Karpas-422 (cell line): ENCODE measurements at regions not wholly inside any gene's neighbourhood (a gene's known extent, or its start where the extent isn't known, plus 50 kb on each side); places are given as distances from the start of the nearest gene placed in this dataset.

Experiments
- DNase-seq: peaks from one replicate; pipeline ENCODE4 v3.0.0-alpha.2; 2015
- H2AFZ ChIP-seq: fragments of 200-600 bp; sonication (generic); 2 replicates; pipeline ENCODE4 v1.6.1; 2014; ENCODE audit warnings: antibody characterized with exemption, low read length, mixed read lengths
- H3K27ac ChIP-seq: fragments of 200-600 bp; sonication (generic); 2 replicates; pipeline ENCODE4 v1.5.1; 2014; ENCODE audit warnings: mild to moderate bottlenecking, low read length, moderate library complexity
- H3K27me3 ChIP-seq: fragments of 200-600 bp; sonication (generic); 2 replicates; pipeline ENCODE4 v1.6.1; 2014; ENCODE audit warnings: low read length, mixed read lengths
- H3K36me3 ChIP-seq: fragments of 200-600 bp; sonication (generic); 2 replicates; pipeline ENCODE4 v1.6.1; 2014; ENCODE audit warnings: low read length, mixed read lengths; ENCODE audit not compliant: insufficient read depth
- H3K4me1 ChIP-seq: fragments of 200-600 bp; sonication (generic); 2 replicates; pipeline ENCODE4 v1.6.1; 2014; ENCODE audit warnings: mild to moderate bottlenecking, low read length, mixed read lengths
- H3K4me2 ChIP-seq: fragments of 200-600 bp; sonication (generic); 2 replicates; pipeline ENCODE4 v1.6.1; 2014; ENCODE audit warnings: low read length, low read depth, mild to moderate bottlenecking; ENCODE audit not compliant: poor library complexity, severe bottlenecking
- H3K4me3 ChIP-seq: fragments of 200-600 bp; sonication (generic); 2 replicates; pipeline ENCODE4 v1.5.1; 2014; ENCODE audit warnings: mild to moderate bottlenecking, antibody characterized with exemption, low read length, mixed read lengths
- H3K79me2 ChIP-seq: fragments of 200-600 bp; sonication (generic); 2 replicates; pipeline ENCODE4 v1.6.1; 2014; ENCODE audit warnings: mild to moderate bottlenecking, low read length, mixed read lengths
- H3K9ac ChIP-seq: fragments of 200-600 bp; sonication (generic); 2 replicates; pipeline ENCODE4 v1.6.0; 2014; ENCODE audit warnings: low read length
- H3K9me2 ChIP-seq: fragments of 200-600 bp; sonication (generic), shearing (Covaris generic); replicated peaks from 2 replicates; pipeline ENCODE4 v1.6.0; 2014; ENCODE audit warnings: mild to moderate bottlenecking, low read length, moderate library complexity; ENCODE audit not compliant: insufficient read depth
- H3K9me3 ChIP-seq: fragments of 300-700, 200-600 bp; sonication (generic); 2 replicates; pipeline ENCODE4 v1.6.1; 2014; ENCODE audit warnings: low read length, mixed read lengths
- H4K20me1 ChIP-seq: fragments of 200-600 bp; sonication (generic); 2 replicates; pipeline ENCODE4 v1.6.1; 2014; ENCODE audit warnings: mild to moderate bottlenecking, antibody characterized with exemption, low read length, low read depth; ENCODE audit not compliant: insufficient read depth

GRCh38 chr5:121021681-121022080, 557.6 kb downstream of the PRR16 start:
- no peak overlapping the region for H3K27ac ChIP-seq
- no peak overlapping the region for H3K4me3 ChIP-seq
- peaks cover 3% of the 10 kb centered on the region; the same call in 1 of the 2 replicates for H3K9me3 ChIP-seq
- no peak overlapping the region for H3K9ac ChIP-seq
- no peaks in the 10 kb centered on the region for H4K20me1 ChIP-seq
- no peaks in the 10 kb centered on the region for H3K9me2 ChIP-seq
- H3K4me1 ChIP-seq = no peaks in the 10 kb centered on the region
- H3K79me2 ChIP-seq = no peaks in the 10 kb centered on the region
- no peaks in the 10 kb centered on the region for H3K36me3 ChIP-seq
- H3K27me3 ChIP-seq = no peaks in the 10 kb centered on the region
- no peak overlapping the region for H3K4me2 ChIP-seq
- H2AFZ ChIP-seq = no peak overlapping the region
- DNase-seq = no peak

GRCh38 chr5:121024416-121025311, 560.6 kb downstream of the PRR16 start:
- DNase-seq = no peak
- H3K4me3 ChIP-seq = no peak overlapping the region
- H3K9me3 ChIP-seq = peaks cover 3% of the 10 kb centered on the region; the same call in 1 of the 2 replicates
- no peaks in the 10 kb centered on the region for H3K27me3 ChIP-seq
- no peaks in the 10 kb centered on the region for H4K20me1 ChIP-seq
- H3K36me3 ChIP-seq = no peaks in the 10 kb centered on the region
- H3K4me2 ChIP-seq = no peak overlapping the region
- no peak overlapping the region for H3K27ac ChIP-seq
- H3K9ac ChIP-seq = no peak overlapping the region
- no peaks in the 10 kb centered on the region for H3K4me1 ChIP-seq
- H2AFZ ChIP-seq = no peak overlapping the region
- no peaks in the 10 kb centered on the region for H3K79me2 ChIP-seq
- H3K9me2 ChIP-seq = no peaks in the 10 kb centered on the region

GRCh38 chr5:121025671-121026070, 561.6 kb downstream of the PRR16 start:
- H3K4me2 ChIP-seq = no peak overlapping the region
- H2AFZ ChIP-seq = no peak overlapping the region
- no peak for DNase-seq
- no peaks in the 10 kb centered on the region for H3K9me2 ChIP-seq
- H3K36me3 ChIP-seq = no peaks in the 10 kb centered on the region
- peaks cover 3% of the 10 kb centered on the region; the same call in 1 of the 2 replicates for H3K9me3 ChIP-seq
- H4K20me1 ChIP-seq = no peaks in the 10 kb centered on the region
- H3K4me3 ChIP-seq = no peak overlapping the region
- no peaks in the 10 kb centered on the region for H3K79me2 ChIP-seq
- H3K9ac ChIP-seq = no peak overlapping the region
- H3K4me1 ChIP-seq = no peaks in the 10 kb centered on the region
- H3K27ac ChIP-seq = no peak overlapping the region
- no peaks in the 10 kb centered on the region for H3K27me3 ChIP-seq

GRCh38 chr5:121027636-121028035, 563.5 kb downstream of the PRR16 start:
- Histone ChIP-seq H3K36me3 (no peaks in the 10 kb centered on the region), H3K9me3 (no peaks in the 10 kb centered on the region; the same call in 1 of the 2 replicates), H3K9ac (no peak overlapping the region), H3K4me2 (no peak overlapping the region), H3K79me2 (no peaks in the 10 kb centered on the region), H4K20me1 (no peaks in the 10 kb centered on the region), H3K4me1 (no peaks in the 10 kb centered on the region), H2AFZ (no peak overlapping the region), H3K27ac (no peak overlapping the region), H3K4me3 (no peak overlapping the region), H3K9me2 (no peaks in the 10 kb centered on the region), H3K27me3 (no peaks in the 10 kb centered on the region)
- DNase-seq = no peak

- no peak overlapping the region for H3K4me2 ChIP-seq
- H3K27ac ChIP-seq = no peak overlapping the region
- H2AFZ ChIP-seq = no peak overlapping the region
- H3K79me2 ChIP-seq = no peaks in the 10 kb centered on the region
- H4K20me1 ChIP-seq = no peaks in the 10 kb centered on the region
- no peaks in the 10 kb centered on the region for H3K27me3 ChIP-seq
- H3K9ac ChIP-seq = no peak overlapping the region
- no peaks in the 10 kb centered on the region for H3K9me2 ChIP-seq
- H3K4me1 ChIP-seq = no peaks in the 10 kb centered on the region
- no peaks in the 10 kb centered on the region for H3K36me3 ChIP-seq
- H3K4me3 ChIP-seq = no peak overlapping the region
- no peak for DNase-seq
- no peaks in the 10 kb centered on the region; the same call in 1 of the 2 replicates for H3K9me3 ChIP-seq
These were observed 565.6 kb downstream of the PRR16 start for GRCh38 chr5:121029536-121030245.

GRCh38 chr5:121031491-121031890, 567.4 kb downstream of the PRR16 start:
- DNase-seq = no peak
- H3K9ac ChIP-seq = no peak overlapping the region
- H2AFZ ChIP-seq = no peak overlapping the region
- H3K4me3 ChIP-seq = no peak overlapping the region
- H3K27me3 ChIP-seq = no peaks in the 10 kb centered on the region
- no peaks in the 10 kb centered on the region for H3K9me2 ChIP-seq
- H3K4me2 ChIP-seq = no peak overlapping the region
- no peaks in the 10 kb centered on the region for H3K9me3 ChIP-seq
- H3K79me2 ChIP-seq = no peaks in the 10 kb centered on the region
- H3K36me3 ChIP-seq = no peaks in the 10 kb centered on the region
- no peak overlapping the region for H3K27ac ChIP-seq
- H4K20me1 ChIP-seq = no peaks in the 10 kb centered on the region
- no peaks in the 10 kb centered on the region for H3K4me1 ChIP-seq

- Histone ChIP-seq H4K20me1 (no peaks in the 10 kb centered on the region), H2AFZ (no peak overlapping the region), H3K36me3 (no peaks in the 10 kb centered on the region), H3K27ac (no peak overlapping the region), H3K4me3 (no peak overlapping the region), H3K9me2 (no peaks in the 10 kb centered on the region; the same call in 1 of the 2 replicates), H3K9me3 (no peaks in the 10 kb centered on the region; the same call in 1 of the 2 replicates), H3K4me1 (no peaks in the 10 kb centered on the region), H3K9ac (no peak overlapping the region), H3K79me2 (no peaks in the 10 kb centered on the region), H3K27me3 (no peaks in the 10 kb centered on the region), H3K4me2 (no peak overlapping the region)
- DNase-seq = no peak
These were observed 569.2 kb downstream of the PRR16 start for GRCh38 chr5:121033334-121033733.

GRCh38 chr5:121038438-121038837, 574.3 kb downstream of the PRR16 start:
- H3K4me2 ChIP-seq = no peak overlapping the region
- no peaks in the 10 kb centered on the region for H3K36me3 ChIP-seq
- no peak overlapping the region for H3K4me3 ChIP-seq
- no peak for DNase-seq
- H3K4me1 ChIP-seq = no peaks in the 10 kb centered on the region
- H3K27ac ChIP-seq = no peak overlapping the region
- H2AFZ ChIP-seq = no peak overlapping the region
- H3K27me3 ChIP-seq = no peaks in the 10 kb centered on the region
- no peak overlapping the region for H3K9ac ChIP-seq
- H4K20me1 ChIP-seq = no peaks in the 10 kb centered on the region
- no peaks in the 10 kb centered on the region; the same call in 1 of the 2 replicates for H3K9me3 ChIP-seq
- H3K79me2 ChIP-seq = no peaks in the 10 kb centered on the region
- no peaks in the 10 kb centered on the region; the same call in 1 of the 2 replicates for H3K9me2 ChIP-seq
